Urothelium cell line (cell line): ENCODE measurements at regions not wholly inside any gene's neighbourhood (a gene's known extent, or its start where the extent isn't known, plus 50 kb on each side); places are given as distances from the start of the nearest gene placed in this dataset.
"Not testable (repeated sequence)": the region's sequence is repeated elsewhere in the genome, so short reads cannot be mapped to it uniquely, and the experiment has no call there.

ENCODE experiments used
- DNase-seq: peaks from one replicate; pipeline ENCODE4 v3.0.0; 2011; ENCODE audit warnings: low spot score, mixed read lengths
- FAIRE-seq: peaks from 2 replicates; lab custom pipeline; 2011; peaks lifted over from hg19 to GRCh38; lab: Jason Lieb, UNC

GRCh38 chr12:16884819-16885218 lies 278.9 kb upstream of the LMO3 start:
- FAIRE-seq: no peak

GRCh38 chr12:16884056-16884455 lies 278.1 kb upstream of the LMO3 start:
- DNase-seq (no peak), FAIRE-seq (no peak)

More at GRCh38 chr12:16884819-16885218, 278.9 kb upstream of the LMO3 start:
- no peak for DNase-seq

DNA sequence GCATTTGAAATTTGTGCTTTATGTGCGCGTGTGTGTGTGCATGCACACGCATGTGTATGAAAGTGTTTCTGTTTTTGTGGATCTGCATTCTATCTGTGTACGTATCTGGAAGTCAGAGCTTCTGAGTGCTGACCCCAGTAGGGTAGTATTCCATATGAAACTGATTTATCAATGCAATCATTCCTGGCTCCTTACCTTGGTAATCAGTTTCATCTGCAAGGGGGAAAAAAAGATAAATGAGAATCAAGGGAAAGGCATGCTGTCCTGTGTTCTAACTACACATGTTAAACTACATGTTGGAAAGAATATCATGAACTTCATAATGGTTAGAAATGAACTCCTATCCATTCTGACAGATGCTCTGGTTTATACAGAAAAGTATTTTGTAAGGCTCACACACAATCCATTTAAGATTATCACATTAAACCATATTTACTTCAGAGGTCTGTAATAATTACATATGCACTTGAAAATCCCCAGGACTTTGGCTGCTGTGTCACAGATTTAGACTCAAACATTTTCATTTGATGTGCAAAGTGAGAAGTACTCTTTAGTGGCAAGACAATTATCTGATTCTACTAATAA lies 276.1 kb upstream of the LMO3 start:
- no peak for FAIRE-seq

DNA sequence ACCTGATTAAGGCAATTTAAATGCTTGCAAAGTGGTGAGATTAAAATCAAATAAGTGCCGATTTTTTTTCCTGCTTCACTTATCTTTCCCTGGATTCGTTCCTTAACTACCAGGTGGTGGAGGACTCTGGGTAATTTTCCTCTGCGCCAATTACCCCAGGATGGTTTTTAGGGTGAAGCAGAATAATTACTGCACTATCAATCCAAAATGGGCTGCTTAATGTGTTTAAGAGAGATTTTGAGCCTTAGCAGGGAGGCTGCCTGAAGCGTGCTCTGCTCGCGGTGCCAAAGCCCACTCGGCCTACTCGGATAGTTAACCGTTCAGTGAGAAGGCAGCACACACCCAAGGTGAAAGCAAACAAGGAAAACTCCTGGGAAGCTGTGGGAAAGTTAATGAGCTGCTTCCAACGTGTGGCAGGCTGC lies 274.9 kb upstream of the LMO3 start:
- FAIRE-seq: no peak

More for the DNA sequence above, 276.1 kb upstream of the LMO3 start:
- no peak for DNase-seq

GRCh38 chr12:16870845-16871244 lies 264.9 kb upstream of the LMO3 start:
- DNase-seq (no peak), FAIRE-seq (no peak)

More for the DNA sequence above, 274.9 kb upstream of the LMO3 start:
- DNase-seq: no peak

GRCh38 chr12:16863742-16864141 lies 257.8 kb upstream of the LMO3 start:
- FAIRE-seq (no peak), DNase-seq (no peak)

DNA sequence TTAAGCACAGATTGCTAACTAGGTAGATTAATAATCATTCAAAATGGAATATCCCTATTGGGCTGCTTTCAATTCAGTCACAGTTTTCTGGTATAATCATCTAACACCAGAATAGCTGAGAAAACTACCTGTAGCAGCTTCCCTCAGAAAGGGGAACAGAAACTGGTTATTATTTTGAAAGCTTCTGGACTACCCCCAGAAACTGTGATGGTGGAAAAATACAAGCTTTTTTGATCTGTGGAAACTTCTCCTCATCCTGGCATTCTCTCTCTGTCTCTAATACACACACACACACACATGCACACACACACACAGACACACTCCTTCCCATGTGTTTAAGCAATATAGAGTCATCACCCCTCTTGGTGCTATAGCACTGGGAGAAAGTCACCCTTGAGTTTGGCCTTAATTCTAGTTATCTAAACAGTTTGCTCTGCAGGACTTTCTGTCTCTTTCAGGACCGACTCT lies 251.5 kb upstream of the LMO3 start:
- DNase-seq: no peak
- no peak for FAIRE-seq

DNA sequence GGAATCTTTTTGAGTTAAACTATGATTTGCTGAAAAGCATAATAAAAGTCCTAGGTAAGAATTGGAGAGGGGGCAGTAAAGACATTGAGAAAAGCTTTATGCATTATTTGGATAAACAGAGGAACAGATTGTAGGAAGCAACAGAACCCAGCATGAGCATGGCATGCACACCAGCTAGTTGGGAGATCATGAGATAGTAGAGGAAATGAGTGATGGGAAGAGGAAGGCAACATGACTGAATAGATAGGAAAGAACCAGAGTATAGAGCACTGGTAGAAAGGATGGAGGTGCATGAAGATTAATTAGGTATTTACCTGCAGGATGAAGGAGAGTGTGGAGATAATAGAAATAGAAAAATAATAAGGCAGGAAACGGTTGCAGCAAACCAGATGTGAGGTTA lies 248.5 kb upstream of the LMO3 start:
- FAIRE-seq (no peak), DNase-seq (no peak)

DNA sequence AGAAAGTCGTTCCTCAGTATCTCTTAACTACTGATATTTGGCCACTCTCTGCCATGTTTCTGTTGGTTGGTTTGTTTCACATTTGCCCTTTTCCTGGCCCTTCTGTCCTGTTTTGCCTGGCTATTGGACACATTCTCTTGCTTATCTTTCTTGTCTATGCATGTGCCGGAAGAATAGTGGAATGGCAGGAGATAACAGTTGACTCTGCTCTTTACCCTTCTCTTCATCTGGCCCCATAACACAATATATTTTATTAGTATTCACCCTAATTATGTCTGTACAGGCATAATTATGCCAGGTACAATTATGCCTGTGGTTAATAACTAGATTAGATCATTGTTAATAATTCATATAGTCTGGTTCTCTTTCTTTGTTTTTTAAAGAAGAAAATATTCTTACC lies 243.5 kb upstream of the LMO3 start:
- FAIRE-seq (no peak), DNase-seq (no peak)

DNA sequence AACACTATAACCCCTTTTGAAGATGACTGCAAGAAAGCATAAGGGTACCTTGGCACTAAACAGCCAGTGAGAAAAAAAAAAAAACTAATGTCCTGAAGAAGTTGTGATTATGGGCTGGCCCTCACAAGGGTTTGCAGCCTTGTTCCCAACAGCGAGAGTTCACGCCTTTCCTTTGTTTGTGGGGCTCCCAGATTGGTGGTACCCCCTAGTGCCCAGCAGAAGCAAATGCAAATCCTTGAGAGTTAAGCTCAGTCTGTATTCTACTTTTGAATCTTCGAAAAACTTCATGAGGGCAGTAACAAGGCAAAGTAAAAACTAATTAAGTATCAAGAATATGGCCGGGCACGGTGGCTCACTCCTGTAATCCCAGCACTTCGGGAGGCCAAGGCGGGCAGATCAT lies 238.9 kb upstream of the LMO3 start:
- no peak for DNase-seq

DNA sequence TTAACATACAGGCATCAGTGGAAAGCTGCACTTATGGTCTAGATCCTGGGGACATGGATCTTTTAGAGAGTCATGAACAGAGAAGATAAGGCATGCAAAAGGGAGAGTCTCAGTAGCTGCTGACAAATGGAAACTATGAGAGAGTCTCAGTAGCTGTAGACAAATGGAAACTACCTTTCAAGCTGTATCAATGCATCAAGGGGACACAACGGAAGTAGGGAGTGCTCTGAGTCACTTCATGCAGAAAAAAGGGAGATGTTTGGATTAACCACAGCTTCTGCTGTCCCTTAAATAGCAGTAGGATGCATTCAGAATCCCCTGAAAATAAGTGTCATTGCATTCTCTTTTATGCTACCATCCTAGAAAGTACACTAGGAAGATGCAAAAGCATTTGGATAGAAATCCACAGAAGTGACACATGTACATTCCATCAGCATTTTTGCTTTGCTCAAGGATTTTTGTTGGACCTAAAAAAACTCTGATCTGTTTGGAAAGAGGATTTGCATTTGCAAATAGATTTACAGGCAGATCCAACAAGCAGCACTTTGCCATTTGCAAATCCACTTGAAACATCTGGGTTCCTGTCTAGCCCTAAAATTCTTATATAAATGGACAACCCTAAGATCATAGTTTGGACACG lies 227.5 kb upstream of the LMO3 start:
- DNase-seq (no peak), FAIRE-seq (no peak)

More for the DNA sequence above, 238.9 kb upstream of the LMO3 start:
- no peak for FAIRE-seq

- no peak for DNase-seq
- no peak for FAIRE-seq
Observed at GRCh38 chr12:16828891-16829290, 222.9 kb upstream of the LMO3 start.

- no peak for DNase-seq
- FAIRE-seq: no peak
Observed at GRCh38 chr12:16807731-16808130, 201.8 kb upstream of the LMO3 start.

- no peak for DNase-seq
- FAIRE-seq: no peak
Observed at GRCh38 chr12:16796168-16796567, 190.2 kb upstream of the LMO3 start.

DNA sequence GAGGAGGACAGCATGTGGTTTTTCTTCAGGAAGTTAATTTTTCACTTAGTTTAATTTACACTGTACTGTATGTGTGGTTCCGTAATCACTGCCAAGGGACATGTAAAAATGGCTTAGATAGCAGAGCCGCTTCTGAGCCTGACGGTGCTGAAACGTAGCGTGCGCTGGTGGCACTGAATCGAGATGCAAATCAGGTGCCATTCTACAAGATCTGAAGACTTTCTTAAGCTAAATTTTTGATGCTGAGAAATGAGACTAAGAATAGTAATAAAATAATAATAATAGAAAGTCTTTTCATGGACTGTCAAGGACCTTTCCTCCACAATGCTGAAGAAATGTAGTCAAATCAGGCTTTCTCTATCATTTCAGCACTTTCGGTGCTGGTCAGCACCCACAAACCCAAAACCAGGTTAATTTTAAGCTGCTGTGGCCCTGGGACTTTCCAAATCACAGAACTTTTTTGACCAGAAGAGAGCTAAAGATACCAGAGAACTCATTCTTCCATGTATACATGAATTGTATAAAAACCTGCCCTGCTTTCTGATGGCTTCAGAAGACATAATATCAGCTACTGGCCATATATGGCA lies 183.3 kb upstream of the LMO3 start:
- DNase-seq (no peak), FAIRE-seq (no peak)

DNA sequence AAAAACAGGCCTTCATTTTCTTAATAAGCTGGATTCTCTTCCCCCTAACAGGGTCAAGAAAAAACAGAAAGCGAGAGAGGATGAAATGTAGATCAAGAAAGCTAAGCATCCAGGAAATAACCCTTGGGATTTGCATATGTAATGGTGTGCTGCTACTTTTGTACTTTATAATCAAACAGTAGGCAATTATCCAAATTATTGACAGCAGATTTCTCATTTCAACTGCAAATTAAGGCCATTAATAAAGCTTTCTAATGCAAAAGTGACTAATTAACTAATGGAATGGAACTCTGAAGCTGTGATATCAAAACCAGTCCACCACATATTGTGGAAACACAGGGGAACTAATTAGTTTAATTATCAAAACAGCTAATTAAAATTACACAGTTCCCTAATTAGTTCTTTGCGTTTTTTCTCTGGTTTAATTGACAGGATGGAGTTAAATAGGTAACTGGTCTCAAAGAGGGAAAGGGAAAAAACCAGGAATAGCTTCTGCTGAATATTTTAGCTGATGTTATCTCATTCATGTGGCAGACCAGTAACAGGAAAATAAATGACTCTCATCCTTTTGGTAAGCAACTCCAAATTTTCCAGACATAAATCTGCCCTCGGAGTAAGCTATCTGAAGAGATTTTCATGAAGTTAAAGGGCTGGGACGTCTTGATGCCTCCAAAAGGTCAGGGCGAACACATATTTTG lies 182.7 kb upstream of the LMO3 start:
- FAIRE-seq (no peak), DNase-seq (no peak)

DNA sequence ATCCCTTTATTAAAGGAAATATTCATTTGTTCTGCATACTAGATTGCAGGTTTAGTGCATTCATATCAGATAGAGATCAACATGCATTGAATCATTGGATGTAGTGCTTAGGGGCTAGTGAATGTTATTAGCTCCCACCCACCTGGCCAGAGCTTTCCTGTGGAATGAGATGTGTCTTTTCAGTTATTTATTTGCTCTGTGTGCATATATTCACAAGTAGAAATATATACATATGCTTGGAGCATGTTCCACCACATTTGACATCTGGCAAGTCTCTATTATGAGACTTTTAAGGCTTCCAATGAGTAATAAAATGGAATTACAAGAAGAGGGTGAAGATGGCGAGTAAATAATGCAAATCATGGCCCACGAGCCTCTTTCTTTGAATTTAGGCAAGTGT lies 180.0 kb upstream of the LMO3 start:
- FAIRE-seq (no peak), DNase-seq (no peak)

GRCh38 chr12:16785524-16785923 lies 179.6 kb upstream of the LMO3 start:
- no peak for DNase-seq
- no peak for FAIRE-seq

DNA sequence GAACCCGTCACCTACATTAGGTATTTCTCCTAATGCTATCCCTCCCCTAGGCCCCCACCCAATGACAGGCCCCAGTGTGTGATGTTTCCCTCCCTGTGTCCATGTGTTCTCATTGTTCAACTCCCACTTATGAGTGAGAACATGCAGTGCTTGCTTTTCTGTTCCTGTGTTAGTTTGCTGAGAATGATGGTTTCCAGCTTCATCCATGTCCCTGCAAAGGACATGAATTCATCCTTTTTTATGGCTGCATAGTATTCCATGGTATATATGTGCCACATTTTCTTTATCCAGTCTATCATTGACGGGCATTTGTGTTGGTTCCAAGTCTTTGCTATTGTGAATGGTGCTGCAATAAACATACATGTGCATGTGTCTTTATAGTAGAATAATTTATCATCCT lies 163.2 kb upstream of the LMO3 start:
- FAIRE-seq, DNase-seq: not testable (repeated sequence)

- DNase-seq: no peak
- no peak for FAIRE-seq
Observed at GRCh38 chr12:16766736-16767135, 160.8 kb upstream of the LMO3 start.

GRCh38 chr12:16763901-16764300 lies 157.9 kb upstream of the LMO3 start:
- no peak for FAIRE-seq
- no peak for DNase-seq
